GM23248 (cell line): ENCODE measurements at regions not wholly inside any gene's neighbourhood (a gene's known extent, or its start where the extent isn't known, plus 50 kb on each side); places are given as distances from the start of the nearest gene placed in this dataset.

Experiments used
- DNase-seq: peaks from one replicate; pipeline ENCODE4 v3.0.0-alpha.2; 2015
- H2AFZ ChIP-seq: fragments of 200-600 bp; sonication (generic); 2 replicates; pipeline ENCODE4 v1.6.1; 2016; ENCODE audit warnings: antibody characterized with exemption
- H3F3A ChIP-seq: fragments of 200-600 bp; sonication (generic); 2 replicates; pipeline ENCODE4 v1.6.1; 2016; ENCODE audit warnings: mild to moderate bottlenecking, antibody characterized with exemption, mixed run types; ENCODE audit not compliant: insufficient read depth
- H3K27ac ChIP-seq: fragments of 200-600 bp; sonication (generic); 2 replicates; pipeline ENCODE4 v1.5.1; 2016; ENCODE audit warnings: mild to moderate bottlenecking
- H3K27me3 ChIP-seq: fragments of 200-600 bp; sonication (generic); replicated peaks from 2 replicates; pipeline ENCODE4 v1.6.1; 2016; ENCODE audit warnings: mild to moderate bottlenecking; ENCODE audit not compliant: insufficient read depth
- H3K36me3 ChIP-seq: fragments of 200-600 bp; sonication (generic); 2 replicates; pipeline ENCODE4 v1.6.1; 2016; ENCODE audit warnings: low read depth, mild to moderate bottlenecking
- H3K4me1 ChIP-seq: fragments of 200-600 bp; sonication (generic); 2 replicates; pipeline ENCODE4 v1.6.1; 2016; ENCODE audit warnings: mild to moderate bottlenecking; ENCODE audit not compliant: insufficient read depth
- H3K4me2 ChIP-seq: fragments of 200-600 bp; sonication (generic); one replicate; pipeline ENCODE4 v1.6.1; 2016; ENCODE audit warnings: mild to moderate bottlenecking; ENCODE audit not compliant: unreplicated experiment
- H3K4me3 ChIP-seq: fragments of 200-600 bp; sonication (generic); 2 replicates; pipeline ENCODE4 v1.5.1; 2016; ENCODE audit warnings: mild to moderate bottlenecking
- H3K79me2 ChIP-seq: fragments of 200-600 bp; sonication (generic); 2 replicates; pipeline ENCODE4 v1.6.1; 2016; ENCODE audit warnings: mild to moderate bottlenecking; ENCODE audit not compliant: insufficient read depth
- H3K9ac ChIP-seq: fragments of 200-600 bp; sonication (generic); 2 replicates; pipeline ENCODE4 v1.6.1; 2016; ENCODE audit warnings: mild to moderate bottlenecking
- H3K9me2 ChIP-seq: fragments of 200-600 bp; sonication (generic); 2 replicates; pipeline ENCODE4 v1.6.1; 2016; ENCODE audit warnings: mixed run types, mild to moderate bottlenecking, moderate library complexity; ENCODE audit not compliant: insufficient read depth
- H3K9me3 ChIP-seq: fragments of 200-600 bp; sonication (generic); one replicate; pipeline ENCODE4 v1.6.1; 2017; ENCODE audit warnings: low read depth
- H4K20me1 ChIP-seq: fragments of 200-600 bp; sonication (generic); 2 replicates; pipeline ENCODE4 v1.6.0; 2016; ENCODE audit not compliant: insufficient read depth
- EZH2 ChIP-seq: fragments of 200-600 bp; sonication (generic); IDR thresholded peaks from 2 replicates; pipeline ENCODE4 v1.6.1; 2018; ENCODE audit warnings: antibody characterized with exemption, mild to moderate bottlenecking; ENCODE audit not compliant: insufficient read depth, poor library complexity, severe bottlenecking
- EZH2phosphoT487 ChIP-seq: fragments of 200-600 bp; sonication (generic); IDR thresholded peaks from 2 replicates; pipeline ENCODE4 v1.6.1; 2018; ENCODE audit warnings: antibody characterized with exemption, moderate library complexity, mild to moderate bottlenecking, low read depth; ENCODE audit not compliant: insufficient read depth
- WGBS, 2 experiments: methylation state at CpG; one replicate each; pipeline ENCODE4 v1.1.6; 2015 to 2017; ENCODE audit warnings: low lambda C conversion rate in 2 of 2, low coverage in 1 of 2; ENCODE audit errors: missing lambda C conversion rate in 2 of 2; 5-methylcytosine and 5-hydroxymethylcytosine counted together
- in situ Hi-C: fragments of 300-500 bp; cut with MboI; formaldehyde crosslinking; loops from 2 replicates; pipeline ENCODE4 v1.15.0; 2020

GRCh38 chr2:115939902-115940301 is 1497.5 kb downstream of the DPP10 start:
- H3K36me3 ChIP-seq = no peaks in the 10 kb centered on the region
- H3K27me3 ChIP-seq = no peaks in the 10 kb centered on the region
- TF ChIP-seq EZH2phosphoT487 (no peak), EZH2 (no peak)
- H3K27ac ChIP-seq = no peak overlapping the region
- WGBS, 2 experiments = 27 to 31% methylated on average over 3 of the region's 3 CpGs
- H3F3A ChIP-seq = no peaks in the 10 kb centered on the region
- in situ Hi-C loops = no loop called here
- H3K9me3 ChIP-seq = no peaks in the 10 kb centered on the region
- H4K20me1 ChIP-seq = no peaks in the 10 kb centered on the region
- H3K4me3 ChIP-seq = no peak overlapping the region
- H2AFZ ChIP-seq = no peak overlapping the region
- H3K4me2 ChIP-seq = no peak overlapping the region
- DNase-seq = no peak
- no peaks in the 10 kb centered on the region for H3K4me1 ChIP-seq
- no peak overlapping the region for H3K9ac ChIP-seq
- no peaks in the 10 kb centered on the region for H3K79me2 ChIP-seq
- no peaks in the 10 kb centered on the region for H3K9me2 ChIP-seq

GRCh38 chr2:115942800-115943199 is 1500.4 kb downstream of the DPP10 start:
- H3K27me3 ChIP-seq = no peaks in the 10 kb centered on the region
- H3K9me2 ChIP-seq = no peaks in the 10 kb centered on the region
- no peak overlapping the region for H3K9ac ChIP-seq
- no peaks in the 10 kb centered on the region for H3F3A ChIP-seq
- no peaks in the 10 kb centered on the region for H3K9me3 ChIP-seq
- WGBS, 2 experiments = 12 to 16% methylated on average over 5 of the region's 5 CpGs
- TF ChIP-seq EZH2 = no peak
- no peaks in the 10 kb centered on the region for H3K79me2 ChIP-seq
- no peak overlapping the region for H3K4me2 ChIP-seq
- H4K20me1 ChIP-seq = no peaks in the 10 kb centered on the region
- no peaks in the 10 kb centered on the region for H3K4me1 ChIP-seq
- no peak overlapping the region for H3K4me3 ChIP-seq
- no peaks in the 10 kb centered on the region for H3K36me3 ChIP-seq
- H2AFZ ChIP-seq = no peak overlapping the region
- no peak for DNase-seq
- no peak overlapping the region for H3K27ac ChIP-seq
- in situ Hi-C loops = no loop called here

GRCh38 chr2:115946341-115946740 is 1503.9 kb downstream of the DPP10 start:
- H3F3A ChIP-seq = no peaks in the 10 kb centered on the region
- no peak overlapping the region for H2AFZ ChIP-seq
- no peak overlapping the region for H3K4me2 ChIP-seq
- H3K9ac ChIP-seq = no peak overlapping the region
- in situ Hi-C loops = no loop called here
- no peaks in the 10 kb centered on the region for H3K36me3 ChIP-seq
- H3K9me2 ChIP-seq = no peaks in the 10 kb centered on the region
- H4K20me1 ChIP-seq = no peaks in the 10 kb centered on the region
- H3K27me3 ChIP-seq = no peaks in the 10 kb centered on the region
- no peaks in the 10 kb centered on the region for H3K9me3 ChIP-seq
- no peaks in the 10 kb centered on the region for H3K4me1 ChIP-seq
- no peak overlapping the region for H3K27ac ChIP-seq
- no peak for TF ChIP-seq EZH2
- TF ChIP-seq EZH2phosphoT487 = no peak
- 0% methylated on average over 1 of the region's 1 CpG for WGBS, 2 experiments
- no peak for DNase-seq
- H3K4me3 ChIP-seq = no peak overlapping the region
- no peaks in the 10 kb centered on the region for H3K79me2 ChIP-seq

- H3K9ac ChIP-seq = no peak overlapping the region
Measured at GRCh38 chr2:115946891-115947290, 1504.5 kb downstream of the DPP10 start.

GRCh38 chr2:115976916-115977315 is 1534.5 kb downstream of the DPP10 start:
- Histone ChIP-seq H3K27me3 (no peaks in the 10 kb centered on the region), H3K79me2 (no peaks in the 10 kb centered on the region), H3K4me3 (no peak overlapping the region), H3K4me2 (no peak overlapping the region), H3K4me1 (no peaks in the 10 kb centered on the region), H3K9me2 (no peaks in the 10 kb centered on the region), H2AFZ (no peak overlapping the region), H3K9ac (no peak overlapping the region), H3K27ac (no peak overlapping the region), H3K9me3 (no peaks in the 10 kb centered on the region), H3K36me3 (no peaks in the 10 kb centered on the region), H4K20me1 (no peaks in the 10 kb centered on the region), H3F3A (no peaks in the 10 kb centered on the region)
- in situ Hi-C loops = no loop called here
- WGBS, 2 experiments = 5 to 20% methylated on average over 1 of the region's 1 CpG
- no peak for TF ChIP-seq EZH2
- no peak for TF ChIP-seq EZH2phosphoT487
- no peak for DNase-seq

More at GRCh38 chr2:115946891-115947290, 1504.5 kb downstream of the DPP10 start:
- H3K4me3 ChIP-seq = no peak overlapping the region
- TF ChIP-seq EZH2 = no peak
- H3K4me1 ChIP-seq = no peaks in the 10 kb centered on the region
- DNase-seq = no peak
- H3K4me2 ChIP-seq = no peak overlapping the region
- H3K9me2 ChIP-seq = no peaks in the 10 kb centered on the region
- in situ Hi-C loops = no loop called here
- WGBS, 2 experiments = 0 to 3% methylated on average over 2 of the region's 2 CpGs
- H4K20me1 ChIP-seq = no peaks in the 10 kb centered on the region
- H3F3A ChIP-seq = no peaks in the 10 kb centered on the region
- no peak overlapping the region for H2AFZ ChIP-seq
- no peaks in the 10 kb centered on the region for H3K36me3 ChIP-seq
- no peaks in the 10 kb centered on the region for H3K79me2 ChIP-seq
- no peaks in the 10 kb centered on the region for H3K9me3 ChIP-seq
- H3K27ac ChIP-seq = no peak overlapping the region
- no peaks in the 10 kb centered on the region for H3K27me3 ChIP-seq
